GM23338 (cell line): ENCODE measurements at regions not wholly inside any gene's neighbourhood (a gene's known extent, or its start where the extent isn't known, plus 50 kb on each side); places are given as distances from the start of the nearest gene placed in this dataset.

Experiments used
- ATAC-seq: fragments of 200-7000 bp; cut with Tn5 transposase; 3 replicates; pipeline ENCODE4 v1.9.1; 2020
- DNase-seq: peaks from one replicate; pipeline ENCODE4 v3.0.0-alpha.2; 2015; ENCODE audit warnings: low spot score
- H2AFZ ChIP-seq: fragments of 200-600 bp; sonication (generic); 2 replicates; pipeline ENCODE4 v1.8.0; 2016; ENCODE audit warnings: antibody characterized with exemption, mild to moderate bottlenecking, moderate library complexity
- H3F3A ChIP-seq: fragments of 200-600 bp; sonication (generic); replicated peaks from 2 replicates; pipeline ENCODE4 v1.8.0; 2017; ENCODE audit warnings: antibody characterized with exemption, mixed run types, low read depth
- H3K27ac ChIP-seq: fragments of 200-600 bp; sonication (generic); 2 replicates; pipeline ENCODE4 v1.6.1; 2016; ENCODE audit warnings: low read depth
- H3K27me3 ChIP-seq: fragments of 200-600 bp; sonication (generic); 2 replicates; pipeline ENCODE4 v1.8.0; 2016; ENCODE audit warnings: mild to moderate bottlenecking, mixed run types, moderate library complexity; ENCODE audit not compliant: insufficient read depth
- H3K36me3 ChIP-seq: fragments of 200-600 bp; sonication (generic); 2 replicates; pipeline ENCODE4 v1.8.0; 2016; ENCODE audit warnings: mild to moderate bottlenecking; ENCODE audit not compliant: insufficient read depth
- H3K4me1 ChIP-seq: fragments of 200-600 bp; sonication (generic); 2 replicates; pipeline ENCODE4 v1.8.0; 2016; ENCODE audit warnings: mild to moderate bottlenecking, moderate library complexity; ENCODE audit not compliant: insufficient read depth
- H3K4me2 ChIP-seq: fragments of 200-600 bp; sonication (generic); 2 replicates; pipeline ENCODE4 v1.7.1; 2017; ENCODE audit warnings: mixed run types
- H3K4me3 ChIP-seq: fragments of 200-600 bp; sonication (generic); 2 replicates; pipeline ENCODE4 v1.6.1; 2016; ENCODE audit warnings: mixed run types
- H3K79me2 ChIP-seq: fragments of 200-600 bp; sonication (generic); replicated peaks from 2 replicates; pipeline ENCODE4 v1.8.0; 2017; ENCODE audit warnings: mild to moderate bottlenecking; ENCODE audit not compliant: insufficient read depth
- H3K9me2 ChIP-seq: fragments of 200-600 bp; sonication (generic); 2 replicates; pipeline ENCODE4 v1.8.0; 2017; ENCODE audit not compliant: insufficient read depth
- H4K20me1 ChIP-seq: fragments of 200-600 bp; sonication (generic); replicated peaks from 2 replicates; pipeline ENCODE4 v1.8.0; 2017; ENCODE audit warnings: mild to moderate bottlenecking; ENCODE audit not compliant: insufficient read depth
- H3K27ac Mint-ChIP-seq: 2 replicates; pipeline ENCODE4 v1.8.0; 2020; ENCODE audit warnings: inconsistent platforms, mild to moderate bottlenecking, moderate library complexity, mixed read lengths
- H3K27me3 Mint-ChIP-seq: 3 replicates; pipeline ENCODE4 v1.8.0; 2022; ENCODE audit warnings: low read depth, mild to moderate bottlenecking, moderate library complexity, mixed read lengths, inconsistent platforms; ENCODE audit not compliant: insufficient read depth, poor library complexity
- H3K36me3 Mint-ChIP-seq: 3 replicates; pipeline ENCODE4 v1.8.0; 2021; ENCODE audit warnings: low read depth, mild to moderate bottlenecking, inconsistent platforms, moderate library complexity, mixed read lengths
- H3K4me1 Mint-ChIP-seq: 3 replicates; pipeline ENCODE4 v1.8.0; 2020; ENCODE audit warnings: mild to moderate bottlenecking, inconsistent platforms, mixed read lengths
- H3K4me3 Mint-ChIP-seq: 3 replicates; pipeline ENCODE4 v1.8.0; 2021; ENCODE audit warnings: moderate library complexity, mild to moderate bottlenecking, inconsistent platforms, mixed read lengths
- H3K9me3 Mint-ChIP-seq: 3 replicates; pipeline ENCODE4 v1.8.0; 2020; ENCODE audit warnings: moderate library complexity, mild to moderate bottlenecking, inconsistent platforms, mixed read lengths
- CTCF ChIP-seq, 2 experiments: fragments of 200-600 bp in 1 of 2; sonication (generic) in 1 of 2; conservative IDR thresholded peaks; 2 replicates each; pipeline versions ENCODE4 v1.5.1 to v1.6.1; 2016 to 2017; ENCODE audit warnings: antibody characterized with exemption in 2 of 2, low read depth in 2 of 2, mild to moderate bottlenecking in 2 of 2, moderate library complexity in 1 of 2
- EZH2phosphoT487 ChIP-seq: fragments of 200-600 bp; sonication (generic); IDR thresholded peaks from one replicate; pipeline ENCODE4 v1.8.1; 2018; ENCODE audit warnings: antibody characterized with exemption; ENCODE audit not compliant: unreplicated experiment
- JUNB ChIP-seq: IDR thresholded peaks from one replicate; pipeline ENCODE4 v1.6.1; 2016; ENCODE audit warnings: antibody characterized with exemption; ENCODE audit not compliant: unreplicated experiment
- NANOG ChIP-seq: IDR thresholded peaks from 2 replicates; pipeline ENCODE4 v1.6.1; 2016; ENCODE audit warnings: antibody characterized with exemption, borderline replicate concordance
- POLR2AphosphoS5 ChIP-seq: IDR thresholded peaks from 2 replicates; pipeline ENCODE4 v1.6.1; 2016; ENCODE audit warnings: antibody characterized with exemption, low read depth
- STAT1 ChIP-seq: IDR thresholded peaks from one replicate; pipeline ENCODE4 v1.6.1; 2016; ENCODE audit warnings: antibody characterized with exemption; ENCODE audit not compliant: unreplicated experiment
- ZNF331 ChIP-seq: fragments of 250-450 bp; sonication (Bioruptor Pico); IDR thresholded peaks from 2 replicates; pipeline ENCODE4 v1.5.0; 2020; ENCODE audit warnings: low read depth, mild to moderate bottlenecking, moderate library complexity
- ZNF462 ChIP-seq: fragments of 250-450 bp; sonication (Bioruptor Pico); IDR thresholded peaks from 2 replicates; pipeline ENCODE4 v1.5.0; 2020; ENCODE audit warnings: mild to moderate bottlenecking, moderate library complexity

GRCh38 chr3:103075282-103075681, 640.5 kb downstream of the ZPLD1 start (continued):
- no peak for TF ChIP-seq ZNF462 (CRISPR knock-in tag)
- TF ChIP-seq EZH2phosphoT487 = no peak
- TF ChIP-seq POLR2AphosphoS5 = no peak
- no peak for TF ChIP-seq ZNF331 (CRISPR knock-in tag)
- no peak for TF ChIP-seq NANOG
- no peak for TF ChIP-seq STAT1
- no peak for TF ChIP-seq JUNB

GRCh38 chr3:103077910-103078309, 643.1 kb downstream of the ZPLD1 start:
- DNase-seq = no peak
- no peak overlapping the region for H3K4me3 ChIP-seq
- H3K36me3 Mint-ChIP-seq = no peaks in the 10 kb centered on the region
- H3K4me3 Mint-ChIP-seq = no peak overlapping the region
- H3K27me3 Mint-ChIP-seq = no peaks in the 10 kb centered on the region
- no peak overlapping the region for H3K27ac Mint-ChIP-seq
- H3K27ac ChIP-seq = no peak overlapping the region
- H4K20me1 ChIP-seq = no peaks in the 10 kb centered on the region
- H3K4me1 ChIP-seq = no peaks in the 10 kb centered on the region
- no peak overlapping the region for H2AFZ ChIP-seq
- H3K9me3 Mint-ChIP-seq = no peaks in the 10 kb centered on the region
- no peaks in the 10 kb centered on the region for H3K9me2 ChIP-seq
- no peak for ATAC-seq
- no peaks in the 10 kb centered on the region for H3K4me1 Mint-ChIP-seq
- no peaks in the 10 kb centered on the region for H3K36me3 ChIP-seq
- no peak overlapping the region for H3K4me2 ChIP-seq
- no peaks in the 10 kb centered on the region for H3K79me2 ChIP-seq
- H3K27me3 ChIP-seq = no peaks in the 10 kb centered on the region
- no peaks in the 10 kb centered on the region for H3F3A ChIP-seq
- no peak for TF ChIP-seq ZNF462 (CRISPR knock-in tag)
- TF ChIP-seq CTCF (conservative IDR thresholded peaks at IDR 0.05; ENCODE audit: low read depth in 2 of 2) = no peak
